GM21423 (cell line): ENCODE measurements at regions not wholly inside any gene's neighbourhood (a gene's known extent, or its start where the extent isn't known, plus 50 kb on each side); places are given as distances from the start of the nearest gene placed in this dataset.

ENCODE experiments used
- ATAC-seq: cut with Tn5 transposase; IDR thresholded peaks from one replicate; pipeline ENCODE4 v1.9.1; 2021; ENCODE audit warnings: mild to moderate bottlenecking, moderate library complexity; ENCODE audit not compliant: unreplicated experiment

- no peak for ATAC-seq
These were observed 131.8 kb upstream of the GALNT5 start for GRCh38 chr2:157125685-157126084.

- no peak for ATAC-seq
These were observed 130.1 kb upstream of the GALNT5 start for GRCh38 chr2:157127249-157128012.

GRCh38 chr2:157143901-157144300 lies 113.6 kb upstream of the GALNT5 start:
- ATAC-seq, result no peak

GRCh38 chr2:157149270-157149669 lies 108.2 kb upstream of the GALNT5 start:
- no peak for ATAC-seq

- ATAC-seq, result peak; percentile 84
These were observed 106.8 kb upstream of the GALNT5 start for GRCh38 chr2:157150747-157151146.

- ATAC-seq, result no peak
These were observed 105.1 kb upstream of the GALNT5 start for GRCh38 chr2:157152362-157152761.

GRCh38 chr2:157155992-157156391 lies 101.5 kb upstream of the GALNT5 start:
- no peak for ATAC-seq

- no peak for ATAC-seq
These were observed 99.4 kb upstream of the GALNT5 start for GRCh38 chr2:157158111-157158510.

GRCh38 chr2:157159221-157159934 lies 98.1 kb upstream of the GALNT5 start:
- no peak for ATAC-seq

GRCh38 chr2:157160111-157160510 lies 97.4 kb upstream of the GALNT5 start:
- ATAC-seq, result no peak

GRCh38 chr2:157164370-157164769 lies 93.1 kb upstream of the GALNT5 start:
- ATAC-seq, result no peak

- ATAC-seq, result no peak
These were observed 92.6 kb upstream of the GALNT5 start for GRCh38 chr2:157164891-157165290.

GRCh38 chr2:157168501-157168900 lies 89.0 kb upstream of the GALNT5 start:
- ATAC-seq, result no peak

GRCh38 chr2:157169889-157170288 lies 87.6 kb upstream of the GALNT5 start:
- no peak for ATAC-seq

- no peak for ATAC-seq
These were observed 87.2 kb upstream of the GALNT5 start for GRCh38 chr2:157170299-157170698.

- no peak for ATAC-seq
These were observed 85.3 kb upstream of the GALNT5 start for GRCh38 chr2:157172239-157172638.

GRCh38 chr2:157172866-157173578 lies 84.5 kb upstream of the GALNT5 start:
- ATAC-seq, result no peak

GRCh38 chr2:157173740-157174184 lies 83.7 kb upstream of the GALNT5 start:
- ATAC-seq, result no peak

GRCh38 chr2:157174321-157174720 lies 83.2 kb upstream of the GALNT5 start:
- ATAC-seq, result no peak

GRCh38 chr2:157176602-157177001 lies 80.9 kb upstream of the GALNT5 start:
- ATAC-seq, result no peak

GRCh38 chr2:157178874-157179273 lies 78.6 kb upstream of the GALNT5 start:
- ATAC-seq, result no peak
